ENCODE measurements at regions not wholly inside any gene's neighbourhood (a gene's known extent, or its start where the extent isn't known, plus 50 kb on each side); places are given as distances from the start of the nearest gene placed in this dataset.
"Not testable (repeated sequence)": the region's sequence is repeated elsewhere in the genome, so short reads cannot be mapped to it uniquely, and the experiment has no call there.

DNA sequence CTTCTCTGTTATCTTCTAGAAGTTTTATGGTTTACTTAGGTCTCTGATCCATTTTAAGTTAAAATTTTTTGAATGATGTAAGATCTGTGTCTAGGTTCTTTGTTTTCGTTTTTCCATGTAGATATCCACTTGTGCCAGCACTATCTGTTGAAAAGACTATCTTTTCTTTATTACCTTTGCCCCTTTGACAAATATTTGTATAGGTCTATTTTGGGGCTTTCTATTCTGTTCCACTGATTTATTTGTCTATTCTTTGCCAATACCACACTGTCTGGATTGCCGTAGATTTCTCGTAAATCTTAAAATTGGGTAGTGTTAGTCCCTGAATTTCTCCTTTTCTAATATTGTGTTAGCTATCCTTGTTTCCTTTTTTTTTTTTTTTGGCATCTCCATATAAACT is 71.4 kb upstream of the PDSS1 start:
- 74 to 76% methylated on average over 3 of the region's 3 CpGs for WGBS, 2 donors
- Histone ChIP-seq H3K9me3 (no peaks in the 10 kb centered on the region), H3K4me1 (peaks cover 0 to 9% (median 1%) of the 10 kb centered on the region in 4 donors), H3K27ac (no peak overlapping the region), H3K36me3 (no peaks in the 10 kb centered on the region), H3K27me3 (peaks cover 0 to 3% (median 0%) of the 10 kb centered on the region in 4 donors), H3K4me3 (no peak overlapping the region)
- TF ChIP-seq POLR2AphosphoS5 (IDR thresholded peaks at IDR 0.05) (no peak), POLR2A (IDR thresholded peaks at IDR 0.05) (no peak), EP300 (IDR thresholded peaks at IDR 0.05) (no peak)
- TF ChIP-seq, protein P1, sequence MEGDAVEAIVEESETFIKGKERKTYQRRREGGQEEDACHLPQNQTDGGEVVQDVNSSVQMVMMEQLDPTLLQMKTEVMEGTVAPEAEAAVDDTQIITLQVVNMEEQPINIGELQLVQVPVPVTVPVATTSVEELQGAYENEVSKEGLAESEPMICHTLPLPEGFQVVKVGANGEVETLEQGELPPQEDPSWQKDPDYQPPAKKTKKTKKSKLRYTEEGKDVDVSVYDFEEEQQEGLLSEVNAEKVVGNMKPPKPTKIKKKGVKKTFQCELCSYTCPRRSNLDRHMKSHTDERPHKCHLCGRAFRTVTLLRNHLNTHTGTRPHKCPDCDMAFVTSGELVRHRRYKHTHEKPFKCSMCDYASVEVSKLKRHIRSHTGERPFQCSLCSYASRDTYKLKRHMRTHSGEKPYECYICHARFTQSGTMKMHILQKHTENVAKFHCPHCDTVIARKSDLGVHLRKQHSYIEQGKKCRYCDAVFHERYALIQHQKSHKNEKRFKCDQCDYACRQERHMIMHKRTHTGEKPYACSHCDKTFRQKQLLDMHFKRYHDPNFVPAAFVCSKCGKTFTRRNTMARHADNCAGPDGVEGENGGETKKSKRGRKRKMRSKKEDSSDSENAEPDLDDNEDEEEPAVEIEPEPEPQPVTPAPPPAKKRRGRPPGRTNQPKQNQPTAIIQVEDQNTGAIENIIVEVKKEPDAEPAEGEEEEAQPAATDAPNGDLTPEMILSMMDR (IDR thresholded peaks at IDR 0.05), result no peak
- ATAC-seq (ENCODE audit: low FRiP score in 2 of 2), result no peak
- no peak for DNase-seq

DNA sequence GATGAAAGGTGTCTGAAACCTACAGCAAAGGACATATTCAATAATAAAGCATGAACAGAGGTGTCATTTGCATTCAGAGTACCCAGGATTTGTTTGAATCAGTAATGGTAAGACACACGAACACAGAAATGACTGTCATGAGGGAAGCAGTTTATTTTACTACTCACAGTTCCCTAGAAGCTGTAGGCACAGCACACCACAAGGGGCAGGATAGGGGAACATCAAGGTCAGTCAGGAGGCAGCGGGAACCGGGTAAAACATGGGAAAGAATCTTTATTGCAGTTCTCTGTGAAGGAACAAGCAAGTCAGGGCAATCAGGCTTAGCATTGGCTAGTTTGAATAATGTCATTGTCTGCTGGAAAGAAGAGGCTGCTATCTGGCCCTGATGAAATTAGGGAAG is 70.2 kb upstream of the PDSS1 start:
- ATAC-seq (ENCODE audit: low FRiP score in 2 of 2), result no peak

DNA sequence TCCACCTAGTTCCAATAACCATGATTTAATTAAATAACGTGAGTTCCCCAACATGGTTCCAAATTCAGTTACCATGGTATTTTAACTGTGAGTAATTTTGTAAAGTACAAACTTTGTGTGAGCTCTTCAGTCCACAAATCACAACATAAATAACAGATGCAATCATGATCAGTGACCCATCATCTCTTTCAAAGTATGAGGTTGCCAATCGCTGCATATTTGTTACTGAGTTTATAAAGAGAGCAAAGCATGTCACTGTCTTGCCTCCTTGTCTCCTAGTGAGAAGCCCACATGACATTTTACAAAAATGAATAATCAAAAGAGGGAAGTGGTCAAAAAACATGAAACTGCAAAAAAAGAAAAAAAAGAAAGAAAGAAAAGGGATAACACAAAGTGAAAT is 69.1 kb upstream of the PDSS1 start:
- WGBS, 2 donors, result 58 to 78% methylated on average over 2 of the region's 2 CpGs
- DNase-seq (no peak), ATAC-seq (ENCODE audit: low FRiP score in 2 of 2) (no peak)
- Histone ChIP-seq H3K27ac (no peak overlapping the region), H3K4me1 (no peaks in the 10 kb centered on the region), H3K27me3 (no peaks in the 10 kb centered on the region), H3K9me3 (no peaks in the 10 kb centered on the region), H3K36me3 (no peaks in the 10 kb centered on the region), H3K4me3 (no peak overlapping the region)
- TF ChIP-seq POLR2A (IDR thresholded peaks at IDR 0.05) (no peak), EP300 (IDR thresholded peaks at IDR 0.05) (no peak), POLR2AphosphoS5 (IDR thresholded peaks at IDR 0.05) (no peak)
- TF ChIP-seq, protein P1 (IDR thresholded peaks at IDR 0.05), result no peak

More for the DNA sequence above, 70.2 kb upstream of the PDSS1 start:
- no peak for TF ChIP-seq EP300 (IDR thresholded peaks at IDR 0.05)
- TF ChIP-seq POLR2AphosphoS5 (IDR thresholded peaks at IDR 0.05), result no peak
- TF ChIP-seq, protein P1 (IDR thresholded peaks at IDR 0.05), result no peak
- Histone ChIP-seq H3K4me3 (no peak overlapping the region), H3K4me1 (peaks cover 0 to 7% (median under 1%) of the 10 kb centered on the region in 4 donors), H3K9me3 (no peaks in the 10 kb centered on the region), H3K36me3 (no peaks in the 10 kb centered on the region), H3K27ac (no peak overlapping the region), H3K27me3 (no peaks in the 10 kb centered on the region)
- WGBS, 2 donors, result 43 to 61% methylated on average over 3 of the region's 3 CpGs
- DNase-seq, result no peak

DNA sequence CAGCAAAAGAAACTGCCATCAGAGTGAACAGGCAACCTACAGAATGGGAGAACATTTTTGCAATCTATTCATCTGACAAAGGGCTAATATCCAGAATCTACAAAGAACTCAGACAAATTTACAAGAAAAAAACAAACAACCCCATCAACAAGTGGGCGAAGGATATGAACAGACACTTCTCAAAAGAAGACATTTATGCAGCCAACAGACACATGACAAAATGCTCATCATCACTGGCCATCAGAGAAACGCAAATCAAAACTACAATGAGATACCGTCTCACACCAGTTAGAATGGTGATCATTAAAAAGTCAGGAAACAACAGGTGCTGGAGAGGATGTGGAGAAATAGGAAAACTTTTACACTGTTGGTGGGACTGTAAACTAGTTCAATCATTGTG is 65.3 kb upstream of the PDSS1 start:
- not testable (repeated sequence) for DNase-seq
- 98 to 100% methylated on average over 2 to 3 of the region's 3 CpGs for WGBS, 2 donors

DNA sequence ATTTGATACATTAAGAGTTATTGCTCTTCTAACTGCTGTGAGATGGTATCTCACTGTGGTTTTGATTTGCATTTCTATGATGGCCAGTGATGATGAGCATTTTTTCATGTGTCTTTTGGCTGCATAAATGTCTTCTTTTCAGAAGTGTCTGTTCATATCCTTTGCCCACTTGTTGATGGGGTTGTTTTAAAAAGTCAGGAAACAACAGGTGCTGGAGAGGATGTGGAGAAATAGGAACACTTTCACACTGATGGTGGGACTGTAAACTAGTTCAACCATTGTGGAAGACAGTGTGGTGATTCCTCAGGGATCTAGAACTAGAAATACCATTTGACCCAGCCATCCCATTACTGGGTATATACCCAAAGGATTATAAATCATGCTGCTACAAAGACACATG is 63.4 kb upstream of the PDSS1 start:
- not testable (repeated sequence) for H3K27ac ChIP-seq; H3K4me1 ChIP-seq; H3K9me3 ChIP-seq; H3K27me3 ChIP-seq; ATAC-seq (ENCODE audit: low FRiP score in 2 of 2); H3K36me3 ChIP-seq; DNase-seq; H3K4me3 ChIP-seq

More for the DNA sequence above, 65.3 kb upstream of the PDSS1 start:
- not testable (repeated sequence) for ATAC-seq (ENCODE audit: low FRiP score in 2 of 2); H3K4me1 ChIP-seq; H3K4me3 ChIP-seq; H3K27me3 ChIP-seq; H3K27ac ChIP-seq; H3K9me3 ChIP-seq; H3K36me3 ChIP-seq

DNA sequence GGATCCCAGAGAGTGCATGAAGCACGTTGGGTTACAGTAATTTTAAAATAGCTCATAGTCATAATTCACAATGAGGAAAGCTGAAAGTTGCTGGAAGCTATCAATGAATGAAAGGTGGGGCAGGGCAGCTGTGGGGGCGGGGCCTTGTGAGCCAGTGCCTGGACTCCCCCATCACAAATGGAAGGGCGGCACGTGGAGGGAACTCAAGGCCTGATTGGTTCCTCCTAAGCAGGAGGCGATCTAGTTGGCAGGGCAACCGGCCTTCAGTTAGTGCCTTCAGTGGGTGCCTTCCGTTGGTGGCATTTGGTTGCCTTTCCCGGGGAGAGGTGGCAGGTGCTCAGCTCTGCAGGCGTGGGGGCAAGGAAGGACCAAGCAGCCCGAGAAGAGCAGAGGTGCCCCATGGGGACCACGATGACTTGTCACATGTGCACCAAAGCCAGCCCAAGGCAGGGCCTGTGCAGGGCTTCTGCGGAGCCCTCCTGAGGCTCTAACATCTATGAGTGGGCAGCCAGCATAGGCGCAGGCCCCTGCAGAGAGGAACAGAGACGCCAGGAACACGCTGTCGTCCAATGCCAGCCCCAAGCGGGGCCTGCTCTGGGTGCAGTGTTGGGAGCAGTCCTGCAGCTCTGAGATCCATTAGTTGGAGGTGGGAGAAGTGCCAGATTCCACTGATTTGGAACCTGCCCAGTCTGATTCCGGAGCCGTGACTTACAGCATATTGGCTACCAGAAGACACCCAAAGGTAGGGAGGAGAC is 59.8 kb upstream of the PDSS1 start:
- H3K4me1 ChIP-seq, result no peaks in the 10 kb centered on the region
- TF ChIP-seq, protein P1 (IDR thresholded peaks at IDR 0.05), result no peak
- no peak for TF ChIP-seq POLR2AphosphoS5 (IDR thresholded peaks at IDR 0.05)
- TF ChIP-seq POLR2A (IDR thresholded peaks at IDR 0.05), result no peak
- no peak for TF ChIP-seq EP300 (IDR thresholded peaks at IDR 0.05)
- no peaks in the 10 kb centered on the region for H3K27me3 ChIP-seq
- no peaks in the 10 kb centered on the region for H3K36me3 ChIP-seq
- H3K27ac ChIP-seq, result no peak overlapping the region
- DNase-seq, result peak in 1 of 2 donors; percentile 49
- no peaks in the 10 kb centered on the region for H3K9me3 ChIP-seq
- 80 to 84% methylated on average over 16 to 19 of the region's 19 CpGs for WGBS, 2 donors
- no peak overlapping the region for H3K4me3 ChIP-seq
- ATAC-seq (ENCODE audit: low FRiP score in 2 of 2), result no peak

Measured in upper lobe of left lung (tissue), 6 donors.